Parathyroid adenoma (tissue), 2 donors: ENCODE measurements at regions not wholly inside any gene's neighbourhood (a gene's known extent, or its start where the extent isn't known, plus 50 kb on each side); places are given as distances from the start of the nearest gene placed in this dataset.

ENCODE experiments used
- H2AFZ ChIP-seq: fragments of 300-600 bp; sonication (generic); one replicate; pipeline ENCODE4 v1.7.0; 2017; ENCODE audit warnings: antibody characterized with exemption, mild to moderate bottlenecking
- H3K27ac ChIP-seq: fragments of 300-600 bp; sonication (generic); one replicate; pipeline ENCODE4 v1.7.0; 2017
- H3K27me3 ChIP-seq: fragments of 300-600 bp; sonication (generic); one replicate; pipeline ENCODE4 v1.7.0; 2017; ENCODE audit warnings: low read length; ENCODE audit not compliant: control insufficient read depth, insufficient read depth
- H3K36me3 ChIP-seq: fragments of 300-600 bp; sonication (generic); one replicate; pipeline ENCODE4 v1.7.0; 2017; ENCODE audit warnings: low read length; ENCODE audit not compliant: control insufficient read depth, insufficient read depth
- H3K4me1 ChIP-seq: fragments of 300-600 bp; sonication (generic); one replicate; pipeline ENCODE4 v1.7.0; 2017; ENCODE audit warnings: control low read depth
- H3K4me2 ChIP-seq: fragments of 300-600 bp; sonication (generic); one replicate; pipeline ENCODE4 v1.7.0; 2017; ENCODE audit warnings: low read length
- H3K4me3 ChIP-seq: fragments of 300-600 bp; sonication (generic); one replicate; pipeline ENCODE4 v1.7.0; 2017; ENCODE audit warnings: low read depth, low read length
- H3K79me2 ChIP-seq: fragments of 300-600 bp; sonication (generic); one replicate; pipeline ENCODE4 v1.7.0; 2017; ENCODE audit warnings: control low read depth
- H3K9ac ChIP-seq: fragments of 300-600 bp; sonication (generic); one replicate; pipeline ENCODE4 v1.7.0; 2017; ENCODE audit warnings: mild to moderate bottlenecking
- H3K9me3 ChIP-seq: fragments of 300-600 bp; sonication (generic); one replicate; pipeline ENCODE4 v1.7.0; 2017; ENCODE audit warnings: low read length; ENCODE audit not compliant: control insufficient read depth
- CTCF ChIP-seq: fragments of 300-600 bp; sonication (generic); IDR thresholded peaks from one replicate; pipeline ENCODE4 v1.7.0; 2017; ENCODE audit warnings: antibody characterized with exemption, mild to moderate bottlenecking
- donor health status: primary hyperparathyroidism.

GRCh38 chr10:2628705-2629104 lies 438.6 kb upstream of the PFKP start:
- no peaks in the 10 kb centered on the region for H3K9me3 ChIP-seq
- H3K4me1 ChIP-seq: no peaks in the 10 kb centered on the region
- H3K36me3 ChIP-seq: no peaks in the 10 kb centered on the region
- no peaks in the 10 kb centered on the region for H3K27me3 ChIP-seq
- H3K79me2 ChIP-seq: no peaks in the 10 kb centered on the region
- no peak overlapping the region for H3K9ac ChIP-seq
- H2AFZ ChIP-seq: no peak overlapping the region
- no peak overlapping the region for H3K4me3 ChIP-seq
- H3K4me2 ChIP-seq: no peak overlapping the region
- H3K27ac ChIP-seq: no peak overlapping the region
- no peak for TF ChIP-seq CTCF

GRCh38 chr10:2627969-2628368 lies 439.4 kb upstream of the PFKP start:
- no peak overlapping the region for H3K9ac ChIP-seq
- H3K4me2 ChIP-seq: no peak overlapping the region
- H3K36me3 ChIP-seq: no peaks in the 10 kb centered on the region
- H3K27ac ChIP-seq: no peak overlapping the region
- H3K27me3 ChIP-seq: no peaks in the 10 kb centered on the region
- H3K9me3 ChIP-seq: no peaks in the 10 kb centered on the region
- H2AFZ ChIP-seq: no peak overlapping the region
- no peak for TF ChIP-seq CTCF
- no peaks in the 10 kb centered on the region for H3K79me2 ChIP-seq
- H3K4me1 ChIP-seq: no peaks in the 10 kb centered on the region
- no peak overlapping the region for H3K4me3 ChIP-seq

GRCh38 chr10:2625094-2625493 lies 442.3 kb upstream of the PFKP start:
- Histone ChIP-seq H3K9ac (no peak overlapping the region), H3K4me2 (no peak overlapping the region), H2AFZ (no peak overlapping the region), H3K4me1 (no peaks in the 10 kb centered on the region), H3K79me2 (no peaks in the 10 kb centered on the region), H3K9me3 (no peaks in the 10 kb centered on the region), H3K27ac (no peak overlapping the region), H3K36me3 (no peaks in the 10 kb centered on the region), H3K4me3 (no peak overlapping the region), H3K27me3 (no peaks in the 10 kb centered on the region)
- no peak for TF ChIP-seq CTCF

GRCh38 chr10:2623675-2624274 lies 443.6 kb upstream of the PFKP start:
- no peak overlapping the region for H3K9ac ChIP-seq

More at GRCh38 chr10:2623675-2624274, 443.6 kb upstream of the PFKP start:
- TF ChIP-seq CTCF: no peak
- Histone ChIP-seq H3K79me2 (no peaks in the 10 kb centered on the region), H3K9me3 (no peaks in the 10 kb centered on the region), H3K27ac (no peak overlapping the region), H3K4me2 (no peak overlapping the region), H3K36me3 (no peaks in the 10 kb centered on the region), H2AFZ (no peak overlapping the region), H3K27me3 (no peaks in the 10 kb centered on the region), H3K4me1 (no peaks in the 10 kb centered on the region), H3K4me3 (no peak overlapping the region)
